A172 (cell line): ENCODE measurements at regions not wholly inside any gene's neighbourhood (a gene's known extent, or its start where the extent isn't known, plus 50 kb on each side); places are given as distances from the start of the nearest gene placed in this dataset.
A peak's percentile ranks its signal among the peaks of the same experiment; 100 is the strongest.

Experiments used
- DNase-seq: peaks from one replicate; pipeline ENCODE4 v3.0.0-alpha.2; 2015; ENCODE audit warnings: low spot score

- no peak for DNase-seq
Observed at GRCh38 chr11:15618583-15619032, 503.9 kb downstream of the INSC start.

- no peak for DNase-seq
Observed at GRCh38 chr11:15621565-15621964, 506.8 kb downstream of the INSC start.

- no peak for DNase-seq
Observed at GRCh38 chr11:15622231-15622890, 507.6 kb downstream of the INSC start.

- no peak for DNase-seq
Observed at GRCh38 chr11:15624701-15625100, 510.0 kb downstream of the INSC start.

- no peak for DNase-seq
Observed at GRCh38 chr11:15625691-15626090, 511.0 kb downstream of the INSC start.

GRCh38 chr11:15627560-15627959, 512.8 kb downstream of the INSC start:
- no peak for DNase-seq

GRCh38 chr11:15629690-15630321, 515.1 kb downstream of the INSC start:
- no peak for DNase-seq

GRCh38 chr11:15630896-15631295, 516.2 kb downstream of the INSC start:
- no peak for DNase-seq

- DNase-seq, result no peak
Observed at GRCh38 chr11:15635521-15635920, 520.8 kb downstream of the INSC start.

- no peak for DNase-seq
Observed at GRCh38 chr11:15636521-15637089, 521.9 kb downstream of the INSC start.

GRCh38 chr11:15638386-15638787, 523.7 kb downstream of the INSC start:
- DNase-seq, result no peak

- no peak for DNase-seq
Observed at GRCh38 chr11:15640318-15640717, 525.6 kb downstream of the INSC start.

- no peak for DNase-seq
Observed at GRCh38 chr11:15641271-15642045, 526.7 kb downstream of the INSC start.

GRCh38 chr11:15645201-15645600, 530.5 kb downstream of the INSC start:
- no peak for DNase-seq

GRCh38 chr11:15649371-15650104, 534.8 kb downstream of the INSC start:
- no peak for DNase-seq

- DNase-seq, result peak; percentile 61
Observed at GRCh38 chr11:15650105-15650938, 535.6 kb downstream of the INSC start.

- no peak for DNase-seq
Observed at GRCh38 chr11:15651033-15651432, 536.3 kb downstream of the INSC start.

- DNase-seq, result no peak
Observed at GRCh38 chr11:15651816-15652215, 537.1 kb downstream of the INSC start.

GRCh38 chr11:15653191-15653710, 538.5 kb downstream of the INSC start:
- no peak for DNase-seq

- no peak for DNase-seq
Observed at GRCh38 chr11:15654451-15654850, 539.7 kb downstream of the INSC start.

GRCh38 chr11:15655552-15655951, 540.8 kb downstream of the INSC start:
- no peak for DNase-seq
